22Rv1 (cell line): ENCODE measurements at regions not wholly inside any gene's neighbourhood (a gene's known extent, or its start where the extent isn't known, plus 50 kb on each side); places are given as distances from the start of the nearest gene placed in this dataset.

Source experiments
- ZFX ChIP-seq: fragments of 450-650 bp; IDR thresholded peaks from 2 replicates; pipeline ENCODE4 v1.6.1; 2017; ENCODE audit warnings: antibody characterized with exemption, borderline replicate concordance
- TF ChIP-seq, protein P1 (sequence below): fragments of 450-650 bp; IDR thresholded peaks from 2 replicates; pipeline ENCODE4 v1.5.1; 2017; ENCODE audit warnings: mild to moderate bottlenecking

- TF ChIP-seq, protein P1, sequence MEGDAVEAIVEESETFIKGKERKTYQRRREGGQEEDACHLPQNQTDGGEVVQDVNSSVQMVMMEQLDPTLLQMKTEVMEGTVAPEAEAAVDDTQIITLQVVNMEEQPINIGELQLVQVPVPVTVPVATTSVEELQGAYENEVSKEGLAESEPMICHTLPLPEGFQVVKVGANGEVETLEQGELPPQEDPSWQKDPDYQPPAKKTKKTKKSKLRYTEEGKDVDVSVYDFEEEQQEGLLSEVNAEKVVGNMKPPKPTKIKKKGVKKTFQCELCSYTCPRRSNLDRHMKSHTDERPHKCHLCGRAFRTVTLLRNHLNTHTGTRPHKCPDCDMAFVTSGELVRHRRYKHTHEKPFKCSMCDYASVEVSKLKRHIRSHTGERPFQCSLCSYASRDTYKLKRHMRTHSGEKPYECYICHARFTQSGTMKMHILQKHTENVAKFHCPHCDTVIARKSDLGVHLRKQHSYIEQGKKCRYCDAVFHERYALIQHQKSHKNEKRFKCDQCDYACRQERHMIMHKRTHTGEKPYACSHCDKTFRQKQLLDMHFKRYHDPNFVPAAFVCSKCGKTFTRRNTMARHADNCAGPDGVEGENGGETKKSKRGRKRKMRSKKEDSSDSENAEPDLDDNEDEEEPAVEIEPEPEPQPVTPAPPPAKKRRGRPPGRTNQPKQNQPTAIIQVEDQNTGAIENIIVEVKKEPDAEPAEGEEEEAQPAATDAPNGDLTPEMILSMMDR, result no peak
- no peak for TF ChIP-seq ZFX
Measured at GRCh38 chr1:3954170-3955169, 54.4 kb upstream of the C1orf174 start.
